GM18502 (cell line): ENCODE measurements at regions not wholly inside any gene's neighbourhood (a gene's known extent, or its start where the extent isn't known, plus 50 kb on each side); places are given as distances from the start of the nearest gene placed in this dataset.

Experiments
- ATAC-seq: cut with Tn5 transposase; IDR thresholded peaks from one replicate; pipeline ENCODE4 v1.9.1; 2021; ENCODE audit warnings: mild to moderate bottlenecking; ENCODE audit not compliant: unreplicated experiment, poor library complexity

DNA sequence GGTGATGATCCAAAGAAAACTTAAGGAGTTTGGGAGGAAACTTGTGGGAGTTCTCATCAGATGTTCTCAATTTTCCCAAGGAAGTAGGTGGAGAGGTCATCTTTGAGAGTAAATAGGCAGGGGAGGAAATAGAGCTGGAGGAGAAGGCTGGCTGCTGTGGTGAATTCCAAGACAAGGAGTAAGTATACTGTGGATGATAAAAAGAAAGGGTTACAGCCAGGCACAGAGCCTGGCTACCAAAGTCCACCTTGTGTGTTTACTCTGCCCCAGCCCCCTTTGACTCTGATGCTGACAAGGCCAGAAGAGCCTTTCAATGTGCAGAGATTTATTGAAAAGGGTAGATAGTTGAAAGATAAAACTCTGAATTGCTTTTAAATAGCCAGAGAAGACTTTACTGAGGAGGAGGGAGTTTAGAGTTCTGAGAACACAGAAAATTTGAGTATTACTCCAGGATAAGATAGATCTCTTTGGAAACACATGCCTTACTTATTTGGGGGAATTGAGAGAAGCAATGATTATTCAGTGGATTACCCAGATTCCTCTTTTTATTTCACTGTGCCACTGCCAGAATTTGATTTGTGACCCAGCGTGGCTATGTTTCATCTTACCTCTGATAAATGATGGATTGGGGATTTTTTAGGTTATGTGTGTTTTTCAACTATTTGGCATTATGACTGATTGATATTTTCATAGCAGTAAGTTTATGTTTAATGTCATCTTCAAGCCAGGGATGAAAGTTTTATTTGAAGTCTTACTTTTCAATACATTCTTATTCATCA lies 182.6 kb upstream of the JAG1 start:
- no peak for ATAC-seq

DNA sequence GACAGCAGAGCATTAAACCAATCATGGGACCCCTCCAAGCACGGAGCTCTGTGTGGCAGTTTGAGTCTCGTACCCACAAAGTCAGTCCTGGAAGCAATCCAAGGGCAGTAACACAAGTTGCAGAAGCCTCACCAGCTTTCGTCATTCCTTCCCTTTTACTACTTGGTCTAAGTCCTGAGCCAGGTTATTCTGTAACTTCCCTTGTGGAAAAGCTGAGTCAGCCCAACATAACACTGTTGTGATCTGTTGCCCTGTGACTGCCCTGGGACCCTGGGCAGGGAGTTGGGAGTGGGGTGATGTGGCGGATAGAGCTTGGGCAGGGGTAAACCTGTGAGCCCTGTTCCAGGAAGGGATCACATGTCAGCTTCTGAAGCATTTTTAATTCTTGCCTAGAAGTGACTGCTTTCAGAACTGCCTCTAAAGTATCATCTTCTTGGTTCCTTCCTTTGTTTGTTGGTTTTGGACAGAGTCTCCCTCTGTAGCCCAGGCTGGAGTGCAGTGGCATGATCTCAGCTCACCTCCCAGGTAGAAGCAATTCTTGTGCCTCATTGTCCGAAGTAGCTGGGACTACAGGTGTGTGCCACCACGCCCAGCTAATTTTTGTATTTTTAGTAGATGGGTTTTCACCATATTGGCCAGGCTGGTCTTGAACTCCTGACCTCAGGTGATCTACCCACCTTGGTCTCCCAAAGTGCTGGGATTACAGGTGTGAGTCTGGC lies 183.7 kb upstream of the JAG1 start:
- ATAC-seq, result no peak

DNA sequence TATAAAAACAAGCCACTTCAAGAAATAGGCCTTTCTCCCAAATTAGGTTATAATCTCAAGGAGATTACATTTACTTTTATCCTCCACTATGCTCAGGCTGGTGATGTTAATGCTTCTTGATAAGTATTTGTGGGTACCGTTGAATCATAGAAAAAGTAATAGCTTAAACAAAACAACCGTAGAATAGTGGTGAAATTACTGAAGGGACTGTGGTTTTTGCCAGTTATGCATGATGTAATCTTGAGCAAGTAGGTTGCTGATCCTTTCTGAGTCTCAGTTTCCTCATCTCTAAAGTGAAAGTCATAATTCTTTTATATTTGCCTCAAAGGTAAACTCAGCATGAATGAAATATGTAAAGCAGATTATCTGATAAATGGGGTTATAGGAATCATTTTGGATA lies 187.3 kb upstream of the JAG1 start:
- no peak for ATAC-seq

DNA sequence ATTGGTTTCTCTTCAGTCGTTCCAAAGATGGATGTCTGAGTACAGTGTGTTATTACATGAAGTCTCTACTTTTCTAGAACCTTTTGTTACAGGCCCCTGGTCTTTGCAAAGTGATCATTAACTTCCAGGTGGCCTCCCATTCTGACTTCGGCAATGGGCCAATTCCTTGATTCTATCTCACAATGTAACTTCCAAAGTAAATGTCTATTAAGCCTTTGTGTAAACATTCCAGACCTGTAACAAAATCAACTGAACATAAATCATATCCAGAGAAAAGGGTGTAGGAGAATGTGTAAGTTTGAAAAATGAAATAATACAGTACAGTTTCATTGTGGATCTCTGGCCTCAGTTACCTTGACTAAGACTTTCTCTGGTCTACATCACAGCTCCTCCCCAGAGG lies 187.8 kb upstream of the JAG1 start:
- no peak for ATAC-seq

DNA sequence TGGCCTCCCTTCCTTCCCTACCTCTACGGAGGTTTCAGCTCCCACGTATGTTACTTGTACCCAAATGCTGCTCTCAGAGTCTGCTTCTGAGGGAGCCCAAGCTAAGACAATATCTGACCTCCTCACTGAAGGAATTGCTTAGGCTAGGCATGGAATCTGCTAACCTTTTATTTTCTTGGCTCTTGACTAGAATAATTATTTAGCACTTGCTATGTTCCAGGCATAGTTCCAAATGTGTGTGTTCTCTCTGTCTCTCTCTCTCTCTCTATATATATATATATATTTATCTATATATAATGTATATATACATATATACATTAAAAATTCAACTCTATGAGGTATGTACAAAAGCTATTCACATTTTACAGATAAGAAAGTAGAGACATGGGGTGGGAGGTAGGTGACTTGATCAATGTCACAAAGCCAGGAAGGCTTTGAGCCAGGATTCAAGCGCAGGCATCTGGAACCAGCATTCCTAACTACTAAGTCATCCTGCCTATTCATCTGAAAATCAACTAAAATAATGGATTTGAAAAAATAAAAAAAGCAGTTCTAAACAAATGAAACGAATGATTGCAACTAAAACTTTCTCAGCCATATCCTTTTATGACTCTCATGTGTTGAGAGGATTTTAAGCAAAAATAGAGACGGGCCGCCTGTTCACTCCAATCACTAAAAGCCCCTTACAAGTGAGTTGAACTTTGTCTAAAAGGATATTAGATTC lies 189.7 kb upstream of the JAG1 start:
- ATAC-seq, result no peak

DNA sequence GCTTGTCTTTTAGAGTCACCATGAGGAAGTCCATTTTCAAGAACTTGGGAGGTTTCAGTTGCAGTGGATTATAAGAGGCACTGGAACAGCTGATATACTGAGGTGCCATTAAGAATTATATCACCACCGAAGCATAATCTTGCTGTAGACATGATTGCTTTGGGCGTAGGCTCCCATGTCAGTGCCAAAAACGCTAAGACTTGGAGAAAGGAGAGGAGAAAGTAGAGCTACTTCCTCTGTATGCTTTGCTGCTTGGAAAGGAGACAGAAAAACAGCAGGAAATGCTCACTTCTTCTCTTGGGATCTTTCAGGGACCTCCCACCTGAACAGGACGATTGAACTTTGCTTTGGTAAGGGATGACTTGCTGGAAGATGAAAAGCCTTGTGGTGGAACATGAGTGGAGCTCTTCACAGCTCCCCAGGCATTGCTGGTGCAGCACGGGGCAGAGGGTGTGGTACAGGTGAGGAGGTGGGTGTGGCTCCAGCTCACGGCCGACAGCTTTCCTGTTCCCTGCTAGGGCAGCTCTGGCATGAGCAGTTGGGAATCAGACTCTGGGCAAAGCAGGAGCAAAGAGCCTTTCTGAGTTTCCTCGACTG lies 190.4 kb upstream of the JAG1 start:
- ATAC-seq, result no peak

DNA sequence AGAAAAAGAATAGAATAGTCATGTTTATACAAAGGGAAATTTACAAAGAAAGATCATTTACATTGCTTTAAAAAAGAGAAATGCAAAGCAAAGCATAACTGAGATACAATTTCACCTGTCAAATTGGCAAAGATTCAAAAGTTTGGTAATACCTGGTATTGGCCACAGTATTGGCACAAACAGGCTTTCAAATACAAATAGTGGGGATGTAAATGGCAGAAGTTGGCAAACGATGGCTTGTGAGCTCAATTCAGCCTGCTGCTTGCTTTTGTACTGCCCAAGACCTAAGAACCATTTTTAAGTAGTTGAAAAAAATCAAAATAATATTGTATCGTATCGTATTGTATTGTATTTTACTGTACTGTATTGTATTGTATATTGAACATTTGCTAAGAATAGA lies 194.5 kb upstream of the JAG1 start:
- no peak for ATAC-seq

DNA sequence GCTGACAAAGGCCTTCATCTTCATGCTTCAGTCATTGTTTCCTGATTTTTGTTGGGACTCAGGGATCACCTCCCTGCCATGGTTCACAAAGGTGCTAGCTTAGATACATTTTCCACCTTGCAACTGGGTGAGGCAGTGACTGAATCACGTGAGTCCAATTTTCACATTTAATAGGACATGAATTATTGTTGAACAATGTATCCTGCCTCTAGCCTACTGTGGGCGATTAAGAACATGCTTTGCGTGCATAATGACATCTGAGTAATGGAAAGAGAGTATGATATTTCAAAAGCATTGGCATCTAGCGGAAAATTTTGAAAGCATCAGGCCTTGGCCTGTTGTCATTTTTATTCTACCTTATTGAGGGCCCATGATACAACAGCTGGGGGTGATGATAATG lies 199.2 kb upstream of the JAG1 start:
- no peak for ATAC-seq

DNA sequence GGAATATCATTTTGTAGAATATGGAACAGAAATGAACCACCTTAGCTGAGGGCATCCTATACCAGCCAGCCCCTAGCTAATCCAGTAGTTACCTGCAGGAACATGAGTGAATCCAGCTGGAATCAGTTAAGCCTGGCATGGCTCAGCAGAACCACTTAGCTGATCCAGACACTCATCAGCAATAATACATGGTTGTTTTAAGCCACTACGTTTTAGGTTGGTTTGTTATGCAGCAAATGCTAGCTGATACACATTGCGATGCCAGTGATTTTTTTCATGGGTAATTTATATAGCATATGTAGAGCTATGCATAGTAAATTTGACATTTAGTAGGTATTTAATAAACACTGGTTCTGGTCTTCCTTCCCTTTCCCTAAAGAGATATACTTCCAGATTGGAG lies 201.9 kb upstream of the JAG1 start:
- no peak for ATAC-seq

DNA sequence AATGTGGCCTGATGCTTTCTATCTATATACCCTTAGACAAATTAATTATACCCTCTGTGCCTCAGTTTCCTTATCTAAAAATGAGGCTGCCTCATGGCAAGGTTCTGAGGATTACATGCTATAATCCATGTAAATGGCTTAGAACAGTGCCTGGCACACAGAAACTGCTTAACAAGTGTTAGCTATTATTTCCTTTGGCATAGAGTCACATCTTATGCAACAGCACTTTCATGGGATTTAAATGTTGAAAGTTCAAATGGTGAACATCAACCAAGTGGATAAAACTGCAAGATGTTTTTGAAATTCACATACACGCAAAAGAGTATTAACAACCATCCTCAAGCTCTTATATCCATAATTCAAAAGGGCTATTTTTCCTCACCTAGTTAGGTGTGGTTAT lies 202.8 kb upstream of the JAG1 start:
- ATAC-seq, result no peak

DNA sequence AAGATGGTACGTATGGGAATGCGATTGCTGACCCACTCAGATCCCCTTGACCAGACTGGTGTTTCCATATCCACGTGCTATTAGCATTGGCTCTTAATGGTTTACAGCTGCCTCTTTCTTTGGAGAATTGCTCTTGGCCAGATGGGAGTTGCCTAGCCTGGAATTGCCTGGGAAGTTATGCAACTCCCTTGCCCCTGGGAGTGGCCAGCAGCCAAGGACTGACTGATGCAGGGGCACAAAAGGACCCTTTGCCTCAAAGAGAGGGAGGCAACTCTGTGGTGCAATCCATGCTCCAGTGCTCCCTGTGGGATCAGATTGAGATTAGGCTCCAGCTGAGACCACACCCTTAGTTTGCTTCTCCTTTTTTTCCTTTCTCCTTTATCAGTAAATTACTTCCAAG lies 203.5 kb upstream of the JAG1 start:
- no peak for ATAC-seq

DNA sequence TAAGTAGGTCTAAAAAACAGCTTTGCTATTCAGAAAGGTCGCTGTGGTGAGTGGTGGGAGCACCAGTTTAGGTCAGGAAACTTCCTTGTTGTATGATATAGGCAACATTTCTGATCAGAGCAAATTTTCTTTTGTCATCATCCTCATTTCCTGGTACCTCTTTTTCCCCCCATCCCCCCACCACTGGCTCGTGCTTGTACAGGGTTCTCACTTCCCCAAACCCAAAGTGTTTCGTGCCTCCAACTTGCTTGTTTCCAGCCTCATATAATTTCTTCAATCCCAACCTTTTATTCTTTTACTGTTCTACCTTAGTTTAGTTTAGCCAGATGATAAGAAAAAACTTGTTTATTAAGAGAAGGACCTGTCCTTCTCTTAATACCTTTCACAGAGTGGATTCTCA lies 209.4 kb upstream of the JAG1 start:
- no peak for ATAC-seq

DNA sequence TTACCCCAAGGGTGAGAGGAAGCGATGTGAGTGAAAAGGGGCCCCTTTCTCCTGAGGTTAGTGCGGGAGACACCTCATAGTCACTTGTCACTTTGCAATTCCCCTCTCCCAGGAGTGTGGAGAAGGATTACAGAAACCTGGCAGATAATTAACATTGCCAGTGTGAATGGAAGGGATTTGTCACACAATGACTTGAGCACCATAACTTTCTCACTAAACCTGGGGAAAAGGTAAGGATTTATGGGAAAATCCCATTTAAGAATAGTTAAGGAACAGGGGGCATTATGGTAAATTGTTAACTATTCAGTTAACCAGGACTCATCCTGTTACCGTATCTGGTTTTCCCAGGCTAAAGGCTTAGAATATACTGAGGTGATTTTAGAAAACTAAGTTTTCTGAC lies 219.5 kb upstream of the JAG1 start:
- ATAC-seq, result no peak

DNA sequence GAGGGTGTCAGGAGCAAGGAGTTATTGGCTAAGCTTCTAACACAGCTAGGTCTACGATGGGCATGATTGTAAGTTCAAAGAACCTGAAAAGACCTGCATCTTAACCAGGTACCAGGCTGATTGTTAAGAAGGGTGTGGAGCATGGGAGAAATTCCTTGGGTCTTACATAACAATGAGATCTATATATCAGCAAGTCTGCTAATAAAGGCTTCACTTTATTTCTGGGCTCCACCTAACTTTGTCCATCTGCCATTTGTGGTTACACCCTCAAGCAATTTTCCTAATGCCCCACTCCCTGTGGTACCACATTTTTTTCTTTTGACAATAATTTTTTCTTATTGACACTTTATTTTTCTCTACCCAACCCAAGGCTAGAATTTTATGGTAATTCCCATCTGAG lies 223.5 kb upstream of the JAG1 start:
- ATAC-seq, result no peak

DNA sequence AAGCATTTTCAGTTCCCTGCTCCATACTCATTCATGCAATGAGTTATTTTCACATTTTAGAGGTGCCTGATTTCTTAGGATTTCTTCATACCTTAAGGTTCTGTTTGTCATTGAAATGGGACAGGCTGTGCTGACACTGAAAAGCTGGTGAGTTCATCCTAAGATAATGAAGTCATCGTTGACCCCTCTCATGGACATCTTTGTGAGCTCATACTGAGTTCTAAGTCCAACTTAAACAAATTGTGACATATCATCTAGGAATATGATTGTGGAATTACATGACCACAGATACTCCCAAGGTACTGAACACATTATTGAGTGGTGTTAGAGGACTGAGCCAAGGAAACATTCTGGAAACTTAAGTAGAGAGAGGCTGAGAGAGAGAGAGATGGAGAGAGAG lies 224.8 kb upstream of the JAG1 start:
- ATAC-seq, result no peak

DNA sequence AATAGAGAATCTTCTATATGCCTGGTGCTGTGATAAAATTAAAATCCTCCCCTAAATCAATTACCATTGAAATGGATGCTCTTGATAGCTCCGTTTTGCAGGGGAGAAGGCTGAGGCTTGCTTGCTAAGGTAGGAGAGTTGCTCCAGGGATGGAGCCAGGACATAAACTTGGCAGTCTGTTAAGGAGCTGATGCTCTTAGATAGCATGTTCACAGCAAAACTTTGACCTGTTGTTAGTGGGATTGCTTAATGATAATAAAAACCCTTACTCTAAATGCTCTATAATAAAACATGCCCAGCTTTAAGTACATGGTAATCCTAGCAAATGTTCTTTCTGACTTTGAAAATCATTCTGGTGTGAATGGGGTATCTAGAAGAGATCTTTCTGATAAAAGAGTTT lies 228.4 kb upstream of the JAG1 start:
- ATAC-seq, result no peak

DNA sequence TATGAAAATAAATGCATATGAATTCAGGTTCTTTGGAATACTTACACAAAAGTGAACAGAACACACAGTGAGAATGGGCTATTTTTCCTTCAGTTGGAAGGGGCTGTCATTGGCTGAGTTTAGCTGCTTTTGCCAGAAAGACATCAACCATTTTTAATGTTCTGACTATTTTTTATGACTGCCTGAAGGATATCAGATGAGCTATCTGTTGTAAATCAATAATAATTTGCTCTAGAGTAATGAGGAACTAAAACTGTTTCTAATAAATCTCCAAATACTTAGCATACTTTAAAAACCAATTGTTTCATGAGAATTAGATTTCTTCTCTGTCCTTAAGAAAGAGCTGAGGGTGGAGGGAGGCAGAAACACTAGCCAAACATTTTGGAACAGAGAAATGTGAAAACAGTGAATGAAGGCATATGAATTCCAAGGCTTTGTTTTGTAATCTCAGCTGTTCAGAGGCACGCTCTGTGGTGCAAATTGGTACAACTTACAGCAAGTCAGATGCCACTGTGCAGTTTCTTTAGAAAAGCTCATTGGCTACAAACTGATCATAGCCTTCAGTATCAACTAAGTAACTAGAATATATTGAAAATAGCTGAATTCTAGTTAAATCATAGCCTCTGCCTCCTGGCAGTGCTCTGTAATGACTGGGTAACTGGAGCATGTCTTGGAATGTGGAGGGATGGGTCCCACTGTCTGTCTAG lies 228.9 kb upstream of the JAG1 start:
- ATAC-seq, result no peak

DNA sequence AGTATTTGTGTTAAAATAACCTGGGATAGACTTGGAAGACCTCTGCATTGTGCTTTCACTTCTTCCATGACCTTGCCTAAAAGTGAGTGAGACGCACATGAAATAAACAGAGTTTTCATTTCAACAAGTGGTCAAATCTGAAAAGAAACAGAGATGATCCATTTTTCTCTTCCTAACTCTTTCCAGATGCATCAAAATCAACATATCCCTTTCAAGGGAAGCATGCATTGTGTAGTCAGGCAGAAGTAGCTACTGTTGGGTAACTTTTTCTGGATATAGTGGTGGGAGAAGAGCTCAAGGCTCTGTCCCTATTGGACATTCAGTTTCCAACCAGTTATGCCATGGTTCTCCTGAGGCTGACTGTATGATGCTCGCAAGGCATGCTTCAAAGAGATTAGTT lies 233.0 kb upstream of the JAG1 start:
- ATAC-seq, result no peak

DNA sequence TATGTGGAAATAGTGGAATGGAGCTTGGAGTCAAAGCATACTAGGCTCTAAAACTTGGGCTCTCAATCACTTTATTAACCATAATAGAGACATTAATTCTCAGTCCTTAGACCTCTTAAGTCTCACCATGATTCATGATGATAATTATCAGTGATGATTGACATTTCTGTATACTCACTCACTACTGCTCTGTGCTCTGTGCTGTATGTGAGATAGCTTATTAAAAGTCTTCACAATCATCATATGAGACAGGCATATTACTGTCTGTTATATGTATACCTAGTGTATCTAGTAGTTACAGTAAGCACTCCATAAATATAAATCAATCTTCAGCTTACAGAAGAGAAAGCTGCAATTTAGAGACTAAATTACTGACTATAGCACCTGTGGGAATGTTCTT lies 236.0 kb upstream of the JAG1 start:
- ATAC-seq, result no peak

DNA sequence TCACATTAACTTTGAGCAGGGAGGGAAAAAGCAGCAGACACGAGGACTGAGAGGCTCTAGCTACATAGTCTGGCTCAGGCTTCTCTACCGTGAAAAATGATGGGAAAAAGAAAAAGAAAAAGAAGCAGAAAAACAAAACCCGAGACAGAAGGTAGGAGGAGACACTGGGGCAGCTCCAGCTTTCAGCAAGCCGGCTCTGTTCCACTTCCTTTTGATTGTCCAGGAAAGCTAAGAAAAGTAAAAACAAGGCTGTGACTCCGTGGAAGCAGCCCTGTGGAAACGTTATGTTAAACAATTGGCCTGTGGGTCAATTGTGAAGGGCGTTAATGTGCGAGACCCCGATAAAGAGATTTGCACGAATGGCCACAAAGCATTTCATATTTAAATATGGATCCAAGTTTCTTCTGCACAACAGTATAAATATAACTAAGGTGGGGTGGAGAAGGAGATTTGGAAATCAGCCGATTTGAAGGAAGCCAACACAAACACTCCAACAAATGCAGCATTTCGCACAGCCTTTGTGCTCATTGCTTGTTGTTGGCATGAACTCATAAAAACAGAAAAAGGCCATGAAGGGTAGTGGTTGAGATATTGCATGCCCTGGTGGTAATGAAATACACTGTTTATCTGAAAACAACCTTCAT lies 236.9 kb upstream of the JAG1 start:
- no peak for ATAC-seq
